HG02763 (cell line): ENCODE measurements at regions not wholly inside any gene's neighbourhood (a gene's known extent, or its start where the extent isn't known, plus 50 kb on each side); places are given as distances from the start of the nearest gene placed in this dataset.

Experiments
- ATAC-seq: cut with Tn5 transposase; IDR thresholded peaks from one replicate; pipeline ENCODE4 v1.9.1; 2021; ENCODE audit warnings: mild to moderate bottlenecking, moderate library complexity; ENCODE audit not compliant: unreplicated experiment

GRCh38 chr17:77481476-77482374 lies 341.0 kb downstream of the SEC14L1 start:
- no peak for ATAC-seq

- no peak for ATAC-seq
These were observed 341.8 kb downstream of the SEC14L1 start for GRCh38 chr17:77482375-77483127.

GRCh38 chr17:77483128-77483598 lies 342.4 kb downstream of the SEC14L1 start:
- no peak for ATAC-seq

- ATAC-seq: no peak
These were observed 343.3 kb downstream of the SEC14L1 start for GRCh38 chr17:77484111-77484510.

GRCh38 chr17:77485089-77485833 lies 344.5 kb downstream of the SEC14L1 start:
- no peak for ATAC-seq

- ATAC-seq: no peak
These were observed 346.5 kb downstream of the SEC14L1 start for GRCh38 chr17:77487211-77487629.

GRCh38 chr17:77487677-77488530 lies 347.1 kb downstream of the SEC14L1 start:
- no peak for ATAC-seq

GRCh38 chr17:77488531-77489238 lies 347.9 kb downstream of the SEC14L1 start:
- no peak for ATAC-seq

- ATAC-seq: no peak
These were observed 348.6 kb downstream of the SEC14L1 start for GRCh38 chr17:77489239-77489892.

GRCh38 chr17:77489893-77490255 lies 349.1 kb downstream of the SEC14L1 start:
- ATAC-seq: no peak

- no peak for ATAC-seq
These were observed 349.8 kb downstream of the SEC14L1 start for GRCh38 chr17:77490361-77491183.

- no peak for ATAC-seq
These were observed 351.2 kb downstream of the SEC14L1 start for GRCh38 chr17:77491921-77492445.

- no peak for ATAC-seq
These were observed 351.9 kb downstream of the SEC14L1 start for GRCh38 chr17:77492446-77493237.

GRCh38 chr17:77493238-77493820 lies 352.6 kb downstream of the SEC14L1 start:
- no peak for ATAC-seq

GRCh38 chr17:77493901-77494663 lies 353.3 kb downstream of the SEC14L1 start:
- no peak for ATAC-seq
